Neural crest cell (in vitro differentiated cells): ENCODE measurements at regions not wholly inside any gene's neighbourhood (a gene's known extent, or its start where the extent isn't known, plus 50 kb on each side); places are given as distances from the start of the nearest gene placed in this dataset.
A peak's percentile ranks its signal among the peaks of the same experiment; 100 is the strongest.

Source experiments
- DNase-seq: peaks from one replicate; pipeline ENCODE4 v3.0.0; 2021; ENCODE audit warnings: low read depth, mixed read lengths, low spot score
- H3K27ac Mint-ChIP-seq: one replicate; pipeline ENCODE4 v1.8.0; 2021; ENCODE audit warnings: mild to moderate bottlenecking, mixed read lengths; ENCODE audit not compliant: unreplicated experiment
- H3K27me3 Mint-ChIP-seq: 2 replicates; pipeline ENCODE4 v1.8.0; 2021; ENCODE audit warnings: low read depth, mild to moderate bottlenecking, mixed read lengths
- H3K36me3 Mint-ChIP-seq: 2 replicates; pipeline ENCODE4 v1.8.0; 2021; ENCODE audit warnings: low read depth, mild to moderate bottlenecking, mixed read lengths
- H3K4me1 Mint-ChIP-seq: 2 replicates; pipeline ENCODE4 v1.8.0; 2021; ENCODE audit warnings: mixed read lengths
- H3K4me3 Mint-ChIP-seq: one replicate; pipeline ENCODE4 v1.8.0; 2021; ENCODE audit warnings: mild to moderate bottlenecking, mixed read lengths
- H3K9me3 Mint-ChIP-seq: 2 replicates; pipeline ENCODE4 v1.8.0; 2021; ENCODE audit warnings: mixed read lengths
- TF ChIP-seq, protein P1 (sequence below): fragments of 200-600 bp; sonication (generic); conservative IDR thresholded peaks from 2 replicates; pipeline ENCODE4 v1.5.0; 2021; ENCODE audit warnings: antibody characterized with exemption, mild to moderate bottlenecking

DNA sequence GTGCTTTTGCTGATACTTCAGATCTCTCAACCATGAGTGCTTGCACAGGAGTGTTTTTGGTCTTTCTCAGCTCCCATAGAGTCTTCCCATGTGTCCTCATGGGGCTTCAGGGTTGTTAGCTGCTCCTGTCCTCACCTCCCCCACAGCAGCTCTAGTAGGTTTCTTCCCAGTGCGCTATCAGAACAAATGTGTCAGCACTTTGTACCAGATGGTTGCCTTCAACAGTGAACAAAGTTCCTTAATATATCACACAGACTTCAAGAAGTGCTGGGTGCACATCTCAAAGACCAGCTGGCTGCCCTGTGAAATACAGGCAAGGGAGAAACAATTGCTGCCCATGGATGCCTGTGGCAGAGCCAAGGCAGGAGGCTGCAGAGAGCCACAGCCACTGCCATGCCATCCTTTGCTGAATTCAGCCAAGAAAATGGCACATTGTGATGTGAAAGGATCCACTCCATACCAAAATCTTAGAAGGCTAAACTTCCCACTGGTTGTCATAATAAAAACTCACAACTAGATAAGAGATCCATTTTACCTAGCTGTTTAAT lies 471.3 kb downstream of the C6orf118 start:
- no peak overlapping the region for H3K4me3 Mint-ChIP-seq
- H3K27ac Mint-ChIP-seq = no peak overlapping the region
- no peak for DNase-seq
- H3K4me1 Mint-ChIP-seq = peaks cover 26% of the 10 kb centered on the region
- no peaks in the 10 kb centered on the region for H3K27me3 Mint-ChIP-seq
- TF ChIP-seq, protein P1, sequence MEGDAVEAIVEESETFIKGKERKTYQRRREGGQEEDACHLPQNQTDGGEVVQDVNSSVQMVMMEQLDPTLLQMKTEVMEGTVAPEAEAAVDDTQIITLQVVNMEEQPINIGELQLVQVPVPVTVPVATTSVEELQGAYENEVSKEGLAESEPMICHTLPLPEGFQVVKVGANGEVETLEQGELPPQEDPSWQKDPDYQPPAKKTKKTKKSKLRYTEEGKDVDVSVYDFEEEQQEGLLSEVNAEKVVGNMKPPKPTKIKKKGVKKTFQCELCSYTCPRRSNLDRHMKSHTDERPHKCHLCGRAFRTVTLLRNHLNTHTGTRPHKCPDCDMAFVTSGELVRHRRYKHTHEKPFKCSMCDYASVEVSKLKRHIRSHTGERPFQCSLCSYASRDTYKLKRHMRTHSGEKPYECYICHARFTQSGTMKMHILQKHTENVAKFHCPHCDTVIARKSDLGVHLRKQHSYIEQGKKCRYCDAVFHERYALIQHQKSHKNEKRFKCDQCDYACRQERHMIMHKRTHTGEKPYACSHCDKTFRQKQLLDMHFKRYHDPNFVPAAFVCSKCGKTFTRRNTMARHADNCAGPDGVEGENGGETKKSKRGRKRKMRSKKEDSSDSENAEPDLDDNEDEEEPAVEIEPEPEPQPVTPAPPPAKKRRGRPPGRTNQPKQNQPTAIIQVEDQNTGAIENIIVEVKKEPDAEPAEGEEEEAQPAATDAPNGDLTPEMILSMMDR = no peak
- peaks cover 7% of the 10 kb centered on the region for H3K9me3 Mint-ChIP-seq
- no peaks in the 10 kb centered on the region for H3K36me3 Mint-ChIP-seq

DNA sequence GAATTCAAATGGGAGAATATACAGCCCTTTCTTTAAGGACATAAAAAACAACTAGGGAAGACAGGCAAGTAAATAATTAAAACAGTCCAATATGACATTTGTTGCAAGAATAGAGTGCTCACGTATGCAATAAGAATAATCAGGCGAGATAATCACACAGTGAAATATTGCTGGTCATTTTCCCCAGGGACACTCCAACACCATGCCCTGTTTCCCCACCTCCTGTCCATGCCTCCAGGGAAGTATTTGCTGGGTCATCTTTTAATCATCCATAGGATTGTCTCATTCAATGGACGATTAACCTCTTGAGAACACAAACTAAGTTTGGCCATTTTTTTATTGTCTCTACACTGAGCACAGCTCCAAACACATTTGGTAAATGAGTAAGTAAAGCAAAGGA lies 472.9 kb downstream of the C6orf118 start:
- Mint-ChIP-seq H3K36me3 (no peaks in the 10 kb centered on the region), H3K9me3 (peaks cover 7% of the 10 kb centered on the region), H3K27me3 (no peaks in the 10 kb centered on the region), H3K4me1 (peaks cover 40% of the 10 kb centered on the region), H3K4me3 (no peak overlapping the region), H3K27ac (no peak overlapping the region)
- TF ChIP-seq, protein P1 = no peak
- DNase-seq = no peak

DNA sequence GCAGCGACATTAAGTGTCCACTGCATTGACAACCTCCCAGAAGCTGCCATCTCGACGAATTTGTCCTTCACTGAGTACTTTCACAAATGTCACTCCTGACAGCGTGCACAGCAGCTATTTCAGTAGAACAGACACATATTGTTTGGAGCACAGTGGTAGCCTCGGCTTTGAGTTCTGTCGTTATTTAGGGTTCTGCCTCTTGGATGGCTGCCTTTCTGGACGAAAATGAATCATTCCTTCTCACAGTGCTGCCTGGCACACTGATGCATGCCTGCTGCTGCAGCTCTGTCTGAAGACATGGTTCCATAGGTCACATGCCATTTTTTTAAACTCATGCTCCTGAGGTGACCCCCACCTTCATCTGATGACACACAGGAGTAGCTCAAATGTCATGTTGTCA lies 477.0 kb downstream of the C6orf118 start:
- DNase-seq = no peak
- Mint-ChIP-seq H3K4me3 (no peak overlapping the region), H3K36me3 (no peaks in the 10 kb centered on the region), H3K27me3 (no peaks in the 10 kb centered on the region), H3K9me3 (peaks cover 7% of the 10 kb centered on the region), H3K4me1 (peaks cover 42% of the 10 kb centered on the region), H3K27ac (peak overlapping the region; percentile 52)
- TF ChIP-seq, protein P1 = no peak

DNA sequence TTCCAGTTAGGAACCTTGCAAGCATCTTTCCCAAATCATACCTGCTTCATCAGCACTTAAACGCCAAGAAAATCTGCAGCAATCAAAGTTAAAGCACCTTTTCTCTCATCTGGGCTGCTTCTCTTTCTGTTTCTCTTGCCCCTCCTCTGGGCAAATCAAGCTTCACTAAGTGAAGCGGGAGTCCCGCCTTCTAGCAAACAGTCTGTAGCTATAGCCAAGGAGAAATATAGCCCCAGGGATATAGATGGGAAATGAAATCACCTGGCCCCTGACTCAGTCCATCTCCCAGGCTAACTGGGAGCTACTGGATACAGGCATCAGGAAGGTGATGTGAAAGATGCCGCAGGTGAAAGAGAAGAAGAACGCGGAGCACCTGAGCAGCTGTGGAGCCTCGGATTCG lies 481.9 kb downstream of the C6orf118 start:
- TF ChIP-seq, protein P1 = no peak
- peaks cover 17% of the 10 kb centered on the region for H3K4me1 Mint-ChIP-seq
- H3K27me3 Mint-ChIP-seq = no peaks in the 10 kb centered on the region
- H3K27ac Mint-ChIP-seq = no peak overlapping the region
- H3K9me3 Mint-ChIP-seq = peaks cover under 1% of the 10 kb centered on the region
- H3K36me3 Mint-ChIP-seq = peaks cover under 1% of the 10 kb centered on the region
- H3K4me3 Mint-ChIP-seq = no peak overlapping the region
- no peak for DNase-seq

DNA sequence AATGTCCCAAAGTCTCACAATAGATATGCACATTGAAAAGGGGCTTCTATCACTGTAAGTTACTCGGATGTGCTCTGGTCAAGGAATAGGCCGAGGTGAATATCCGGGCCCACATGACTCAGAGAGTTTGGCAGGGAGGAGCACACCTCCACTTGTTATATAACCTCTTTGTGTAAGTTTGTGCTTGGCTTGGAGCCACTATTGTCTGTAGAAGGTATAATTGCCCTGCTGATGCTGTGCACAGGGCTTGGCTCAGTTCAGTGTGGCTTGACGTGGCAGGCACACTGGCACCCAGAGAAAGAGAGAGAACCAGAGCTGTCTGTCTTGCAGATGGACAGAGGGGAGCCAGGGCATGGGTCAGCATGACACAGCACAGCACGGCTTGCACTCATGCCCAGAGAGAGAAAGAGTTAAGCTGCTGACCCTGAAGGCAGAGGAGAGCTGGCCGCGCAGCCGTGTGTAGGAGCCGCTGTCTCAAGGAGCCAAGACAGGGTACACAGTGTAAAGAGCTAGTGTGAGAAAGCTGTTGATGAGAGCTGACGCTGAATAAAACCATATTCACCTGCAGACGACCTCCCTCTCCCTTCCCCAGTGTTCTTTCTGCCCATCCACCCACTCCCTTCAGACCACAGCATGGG lies 482.5 kb downstream of the C6orf118 start:
- H3K36me3 Mint-ChIP-seq = peaks cover 3% of the 10 kb centered on the region
- no peak overlapping the region for H3K4me3 Mint-ChIP-seq
- H3K27ac Mint-ChIP-seq = peak overlapping the region; percentile 14
- TF ChIP-seq, protein P1 = no peak
- peaks cover 12% of the 10 kb centered on the region for H3K4me1 Mint-ChIP-seq
- H3K27me3 Mint-ChIP-seq = no peaks in the 10 kb centered on the region
- DNase-seq = no peak
- H3K9me3 Mint-ChIP-seq = peaks cover 4% of the 10 kb centered on the region
